ENCODE measurements at regions not wholly inside any gene's neighbourhood (a gene's known extent, or its start where the extent isn't known, plus 50 kb on each side); places are given as distances from the start of the nearest gene placed in this dataset.

DNA sequence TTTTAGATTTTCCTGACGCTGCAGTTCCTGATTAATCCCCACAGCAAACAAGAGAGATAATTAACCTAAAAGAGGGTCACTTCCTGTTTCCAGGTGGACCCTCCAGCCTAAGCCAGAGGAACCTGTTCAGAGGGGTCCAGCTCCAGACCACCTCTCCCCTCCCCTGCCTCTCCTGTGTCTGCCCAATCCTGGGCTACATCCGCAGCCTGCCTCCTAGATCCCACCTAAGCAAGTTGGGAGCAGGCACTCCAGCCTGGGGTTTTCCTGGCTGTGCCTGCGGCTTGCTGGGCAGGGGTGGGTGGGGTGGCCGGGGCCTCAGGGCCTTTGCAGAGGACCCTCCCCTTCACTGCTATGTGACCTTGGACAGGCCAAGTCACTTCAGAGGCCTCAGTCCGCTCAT is 178.6 kb upstream of the LINGO1 start:
- TF ChIP-seq, protein P1, sequence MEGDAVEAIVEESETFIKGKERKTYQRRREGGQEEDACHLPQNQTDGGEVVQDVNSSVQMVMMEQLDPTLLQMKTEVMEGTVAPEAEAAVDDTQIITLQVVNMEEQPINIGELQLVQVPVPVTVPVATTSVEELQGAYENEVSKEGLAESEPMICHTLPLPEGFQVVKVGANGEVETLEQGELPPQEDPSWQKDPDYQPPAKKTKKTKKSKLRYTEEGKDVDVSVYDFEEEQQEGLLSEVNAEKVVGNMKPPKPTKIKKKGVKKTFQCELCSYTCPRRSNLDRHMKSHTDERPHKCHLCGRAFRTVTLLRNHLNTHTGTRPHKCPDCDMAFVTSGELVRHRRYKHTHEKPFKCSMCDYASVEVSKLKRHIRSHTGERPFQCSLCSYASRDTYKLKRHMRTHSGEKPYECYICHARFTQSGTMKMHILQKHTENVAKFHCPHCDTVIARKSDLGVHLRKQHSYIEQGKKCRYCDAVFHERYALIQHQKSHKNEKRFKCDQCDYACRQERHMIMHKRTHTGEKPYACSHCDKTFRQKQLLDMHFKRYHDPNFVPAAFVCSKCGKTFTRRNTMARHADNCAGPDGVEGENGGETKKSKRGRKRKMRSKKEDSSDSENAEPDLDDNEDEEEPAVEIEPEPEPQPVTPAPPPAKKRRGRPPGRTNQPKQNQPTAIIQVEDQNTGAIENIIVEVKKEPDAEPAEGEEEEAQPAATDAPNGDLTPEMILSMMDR (IDR thresholded peaks at IDR 0.05; ENCODE audit: poor library complexity, severe bottlenecking) = no peak
- no peak for TF ChIP-seq EZH2 (IDR thresholded peaks at IDR 0.05; ENCODE audit: borderline replicate concordance, insufficient read depth, low read length, poor library complexity, severe bottlenecking)
- TF ChIP-seq MXI1 (conservative IDR thresholded peaks at IDR 0.05; ENCODE audit: poor library complexity, severe bottlenecking) = no peak
- no peak for TF ChIP-seq POLR2AphosphoS5 (IDR thresholded peaks at IDR 0.05)

Measured in neural cell (in vitro differentiated cells).